D721Med (cell line): ENCODE measurements at regions not wholly inside any gene's neighbourhood (a gene's known extent, or its start where the extent isn't known, plus 50 kb on each side); places are given as distances from the start of the nearest gene placed in this dataset.

Source experiments
- DNase-seq: peaks from one replicate; pipeline ENCODE4 v3.0.0; 2011; ENCODE audit warnings: low spot score; ENCODE audit not compliant: insufficient read length
- FAIRE-seq: peaks from 2 replicates; lab custom pipeline; 2011; peaks lifted over from hg19 to GRCh38; lab: Jason Lieb, UNC
- CTCF ChIP-seq: IDR thresholded peaks from 2 replicates; pipeline ENCODE4 v1.5.1; 2012; ENCODE audit warnings: mild to moderate bottlenecking, control low read depth; ENCODE audit not compliant: insufficient read depth; ENCODE audit errors: missing control alignments

- no peak for TF ChIP-seq CTCF
- FAIRE-seq (no peak), DNase-seq (no peak)
These were observed 213.2 kb upstream of the CTBP2 start for GRCh38 chr10:125373546-125373945.

GRCh38 chr10:125370578-125370977 is 210.2 kb upstream of the CTBP2 start:
- no peak for FAIRE-seq
- TF ChIP-seq CTCF: no peak
- no peak for DNase-seq

- no peak for FAIRE-seq
- DNase-seq: no peak
- TF ChIP-seq CTCF: no peak
These were observed 209.3 kb upstream of the CTBP2 start for GRCh38 chr10:125369382-125370326.

- DNase-seq (no peak), FAIRE-seq (no peak)
- TF ChIP-seq CTCF: no peak
These were observed 207.8 kb upstream of the CTBP2 start for GRCh38 chr10:125368146-125368545.

GRCh38 chr10:125363791-125364190 is 203.4 kb upstream of the CTBP2 start:
- DNase-seq: no peak
- FAIRE-seq: no peak
- no peak for TF ChIP-seq CTCF

GRCh38 chr10:125362950-125363349 is 202.6 kb upstream of the CTBP2 start:
- no peak for DNase-seq
- FAIRE-seq: no peak
- TF ChIP-seq CTCF: no peak

- no peak for FAIRE-seq
- TF ChIP-seq CTCF: no peak
- no peak for DNase-seq
These were observed 199.0 kb upstream of the CTBP2 start for GRCh38 chr10:125359401-125359800.
